GDM1 (cell line): ENCODE measurements at regions not wholly inside any gene's neighbourhood (a gene's known extent, or its start where the extent isn't known, plus 50 kb on each side); places are given as distances from the start of the nearest gene placed in this dataset.

Experiments
- DNase-seq: peaks from one replicate; lab custom pipeline; 2025; lab: John Stamatoyannopoulos, UW

DNA sequence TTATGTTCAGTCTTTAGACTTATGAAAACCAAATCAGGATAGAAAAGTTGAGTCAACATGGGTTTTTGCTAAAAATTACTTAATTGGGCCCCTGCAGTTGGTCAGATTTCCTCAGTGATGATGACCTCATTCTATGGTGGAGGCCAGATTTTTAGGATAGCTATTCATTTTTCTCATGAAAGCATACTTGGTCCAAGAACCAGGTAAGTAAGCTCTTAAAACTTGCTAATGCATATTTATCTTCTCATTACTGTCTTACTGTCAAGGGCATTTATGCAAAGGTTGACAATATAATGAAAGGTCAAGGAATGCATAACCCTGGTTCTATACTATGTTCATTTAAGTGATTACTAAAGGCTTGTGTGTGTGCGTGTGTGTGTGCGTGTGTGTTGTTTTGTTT is 650.6 kb downstream of the SATB2 start:
- DNase-seq: no peak

GRCh38 chr2:198795419-198795818 is 662.3 kb downstream of the SATB2 start:
- DNase-seq: no peak

GRCh38 chr2:198791623-198792022 is 666.1 kb downstream of the SATB2 start:
- DNase-seq: no peak

- no peak for DNase-seq
These were observed 669.1 kb downstream of the SATB2 start for GRCh38 chr2:198788676-198789075.

DNA sequence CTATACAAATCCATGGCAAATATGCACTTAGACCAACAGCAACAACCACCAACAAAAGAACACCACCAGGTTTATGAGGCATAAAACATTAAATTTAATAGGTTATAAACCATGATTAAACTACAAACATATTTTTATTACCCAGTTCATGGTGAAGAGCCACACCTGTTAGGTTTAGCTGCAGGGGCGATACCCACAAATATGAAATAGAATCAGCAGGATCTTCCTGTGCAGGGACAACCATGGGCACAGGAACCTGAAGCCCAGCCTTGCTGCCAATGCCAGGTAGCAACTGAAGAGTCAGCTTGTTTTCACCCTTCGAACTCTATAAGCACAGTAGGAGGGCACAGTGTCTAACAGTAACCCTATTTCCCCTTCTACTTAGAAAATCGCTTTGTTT is 675.0 kb downstream of the SATB2 start:
- no peak for DNase-seq

DNA sequence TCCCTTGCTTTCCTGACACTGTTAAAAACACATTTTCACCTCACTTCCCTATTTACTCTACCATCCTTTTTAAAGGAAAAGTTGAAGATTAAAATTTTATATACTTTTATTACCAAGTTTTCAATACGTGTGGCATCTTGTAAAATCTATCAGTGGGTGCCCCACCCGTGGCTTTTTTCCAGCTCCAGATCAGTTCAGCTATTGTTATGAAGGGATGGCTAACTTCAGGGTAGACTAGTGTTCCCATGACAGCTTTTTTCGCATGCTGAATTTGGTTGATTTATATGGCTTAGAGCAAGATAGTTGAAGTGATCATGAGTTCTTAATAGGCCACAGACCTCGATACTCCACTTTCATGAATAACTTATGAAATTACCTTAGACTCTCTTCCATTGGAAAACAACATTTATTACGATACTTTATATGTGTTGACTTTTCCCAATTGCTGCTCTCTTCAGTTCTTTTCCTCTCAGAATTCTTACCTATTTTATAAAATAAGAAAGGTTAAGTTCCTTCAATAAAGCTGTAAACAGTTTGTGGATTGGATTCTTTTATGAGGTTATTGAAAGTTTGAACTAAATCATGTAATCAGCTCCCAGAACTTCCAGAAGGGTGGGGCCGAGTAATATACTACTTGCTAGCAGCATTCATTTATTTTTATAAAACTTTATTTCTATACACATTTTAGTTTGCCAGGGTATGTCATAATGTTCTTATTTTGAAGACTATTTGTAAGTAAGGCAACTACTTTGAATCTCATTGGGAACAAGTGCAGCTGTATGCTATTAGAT is 680.9 kb downstream of the SATB2 start:
- no peak for DNase-seq

GRCh38 chr2:198775737-198776136 is 682.0 kb downstream of the SATB2 start:
- no peak for DNase-seq

- no peak for DNase-seq
These were observed 683.2 kb downstream of the SATB2 start for GRCh38 chr2:198774576-198774975.

- no peak for DNase-seq
These were observed 690.0 kb downstream of the SATB2 start for GRCh38 chr2:198767694-198768093.

DNA sequence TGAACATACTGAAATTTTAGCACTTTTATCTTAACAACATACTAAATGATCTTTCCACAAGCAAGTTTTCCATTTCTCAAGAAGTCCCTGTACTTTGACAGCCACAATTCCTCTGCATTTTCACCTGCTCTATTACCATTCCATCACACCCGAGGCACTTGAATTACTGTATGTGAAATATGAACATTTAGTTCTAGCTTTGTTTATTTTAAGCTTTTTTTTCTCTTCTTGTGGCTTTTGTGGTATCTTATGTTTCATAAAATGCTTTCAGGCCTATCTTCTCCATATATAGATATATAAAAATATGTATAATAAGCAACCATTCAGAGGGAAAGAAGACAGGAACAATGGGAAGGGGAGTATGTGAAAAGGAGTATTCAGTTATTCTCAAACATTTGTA is 693.9 kb downstream of the SATB2 start:
- no peak for DNase-seq

DNA sequence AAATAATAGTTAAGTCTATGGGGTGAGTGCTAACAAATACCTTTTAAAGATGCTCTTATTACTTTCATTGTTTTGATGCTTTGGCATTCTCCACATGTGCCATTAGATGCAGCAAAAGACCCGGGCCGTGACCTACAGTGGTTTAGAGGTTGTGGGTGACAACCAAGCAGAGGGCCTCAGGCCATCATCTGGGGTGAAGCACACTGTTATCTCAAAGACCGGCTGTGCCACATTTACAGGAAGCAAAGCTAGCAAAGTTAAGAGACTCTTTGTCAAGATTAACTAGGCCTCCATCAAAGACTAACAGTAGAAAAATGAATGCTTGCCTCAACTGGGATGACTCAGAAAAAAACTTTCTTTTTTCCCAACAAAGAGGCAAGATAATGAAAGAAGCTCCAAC is 695.3 kb downstream of the SATB2 start:
- no peak for DNase-seq

DNA sequence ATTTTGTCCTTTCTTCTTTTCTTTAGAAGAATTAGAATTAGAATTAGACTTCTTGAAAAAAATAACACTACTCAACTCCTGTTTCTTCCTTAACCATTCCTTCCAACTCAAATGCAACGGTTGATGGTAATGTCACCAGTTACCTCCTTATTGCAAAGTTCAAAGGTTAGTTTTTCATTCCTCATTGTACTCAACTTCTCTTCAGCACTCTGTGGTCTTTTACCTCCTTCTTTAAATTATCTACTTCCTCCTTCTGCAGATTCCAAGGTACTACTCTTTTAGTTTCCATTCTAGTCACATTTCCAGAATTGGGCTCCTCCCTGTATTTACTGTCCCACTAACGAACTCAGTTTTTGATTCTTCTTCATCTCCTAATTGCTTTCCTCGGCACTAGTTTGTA is 700.7 kb downstream of the SATB2 start:
- no peak for DNase-seq

GRCh38 chr2:198756166-198756565 is 701.6 kb downstream of the SATB2 start:
- no peak for DNase-seq

- no peak for DNase-seq
These were observed 704.6 kb downstream of the SATB2 start for GRCh38 chr2:198753101-198753500.

DNA sequence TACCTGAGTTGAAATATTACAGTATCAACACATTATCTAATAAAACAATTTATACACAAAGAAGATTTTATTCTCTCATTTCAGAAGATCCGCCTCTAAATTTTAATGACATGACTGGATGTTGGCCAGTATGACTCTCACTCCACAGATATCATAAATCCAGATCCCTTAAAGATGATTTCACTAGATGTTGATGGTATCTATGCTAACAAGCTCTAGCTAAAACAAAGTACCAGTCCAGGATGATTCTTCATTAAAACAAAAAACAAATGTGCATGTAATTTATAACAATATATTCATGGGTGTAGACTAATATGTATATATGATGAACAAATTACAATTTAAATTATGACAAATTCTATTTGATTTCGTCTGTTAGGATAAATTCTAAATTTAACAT is 708.4 kb downstream of the SATB2 start:
- DNase-seq: no peak

GRCh38 chr2:198731842-198732399 is 725.8 kb downstream of the SATB2 start:
- DNase-seq: no peak

GRCh38 chr2:198720266-198720665 is 737.5 kb downstream of the SATB2 start:
- no peak for DNase-seq

GRCh38 chr2:198717451-198717850 is 740.3 kb downstream of the SATB2 start:
- DNase-seq: no peak

DNA sequence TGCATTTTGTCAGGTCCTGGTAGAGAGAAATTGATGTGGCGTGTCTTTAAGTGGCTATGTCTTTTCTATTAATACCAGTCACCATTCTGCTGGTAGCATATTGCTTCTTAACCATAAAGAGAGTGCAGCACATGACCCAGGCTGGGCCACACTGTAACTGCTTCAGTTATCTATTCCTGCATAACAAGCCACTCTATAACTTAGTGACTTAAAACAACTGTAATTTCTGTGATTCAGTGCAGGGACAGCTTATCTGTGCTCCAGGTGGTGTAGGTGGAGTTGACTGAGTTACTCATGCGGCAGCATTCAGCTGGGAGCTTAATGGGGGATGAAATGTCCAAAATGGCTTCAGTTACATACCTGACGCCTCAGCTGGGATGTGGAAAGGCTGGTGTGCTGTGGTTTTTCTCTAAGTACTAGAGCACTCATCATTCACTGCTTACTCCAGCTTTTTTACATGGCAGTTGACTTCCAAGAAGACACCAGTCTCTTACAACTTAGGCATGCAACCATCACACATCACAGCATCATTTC is 742.4 kb downstream of the SATB2 start:
- no peak for DNase-seq

- no peak for DNase-seq
These were observed 745.3 kb downstream of the SATB2 start for GRCh38 chr2:198712485-198712884.

DNA sequence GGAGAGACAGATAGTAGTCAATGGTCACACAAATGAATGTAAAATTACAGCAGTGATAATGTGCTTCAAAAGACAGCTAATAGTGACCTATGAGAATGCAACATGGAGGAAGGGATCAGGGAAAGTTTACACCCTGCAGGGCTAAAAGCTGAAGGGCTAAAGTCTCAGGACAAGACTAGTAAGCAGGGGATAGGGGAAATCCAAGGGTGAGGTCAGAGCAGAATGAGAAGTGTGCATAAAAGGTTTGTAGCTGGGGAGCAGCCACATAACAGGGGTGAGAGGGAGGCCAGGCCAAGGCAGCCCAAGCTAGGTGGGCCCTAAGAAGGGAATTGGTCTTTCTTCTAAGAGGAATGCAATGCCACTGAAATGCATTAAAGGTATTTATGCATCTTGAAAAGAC is 746.3 kb downstream of the SATB2 start:
- no peak for DNase-seq

GRCh38 chr2:198710562-198710961 is 747.2 kb downstream of the SATB2 start:
- no peak for DNase-seq

- DNase-seq: no peak
These were observed 751.2 kb downstream of the SATB2 start for GRCh38 chr2:198706476-198707082.
